OCI-LY7 (cell line): ENCODE measurements at regions not wholly inside any gene's neighbourhood (a gene's known extent, or its start where the extent isn't known, plus 50 kb on each side); places are given as distances from the start of the nearest gene placed in this dataset.
A peak's percentile ranks its signal among the peaks of the same experiment; 100 is the strongest.

Experiments
- BruUV-seq: library from RNA; stranded (reverse); fragments of 400-500 nt; replicated peaks from 2 replicates; lab custom pipeline; 2021; lab: Mats Ljungman, UMichigan
- CTCF ChIA-PET: fragments of 300-600 bp; sonication (Branson Sonifier 250); formaldehyde crosslinking; loops from one replicate; lab custom pipeline; 2022; ENCODE audit warnings: antibody characterized with exemption; ENCODE audit not compliant: unreplicated experiment; lab: Charles Lee
- POLR2A ChIA-PET: fragments of 300-600 bp; sonication (Branson Sonifier 250); formaldehyde crosslinking; loops from one replicate; lab custom pipeline; 2022; ENCODE audit warnings: antibody characterized with exemption; lab: Charles Lee
- DNase-seq: peaks from one replicate; pipeline ENCODE4 v3.0.0-alpha.2; 2015; ENCODE audit warnings: low spot score
- H2AFZ ChIP-seq: fragments of 200-600 bp; sonication (generic), shearing (Covaris generic); 2 replicates; pipeline ENCODE4 v1.6.1; 2014; ENCODE audit warnings: mild to moderate bottlenecking, antibody characterized with exemption, low read length, moderate library complexity
- H3K27ac ChIP-seq: fragments of 200-600 bp; sonication (generic); 2 replicates; pipeline ENCODE4 v1.5.1; 2014; ENCODE audit warnings: mixed run types, low read depth, mild to moderate bottlenecking, moderate library complexity, low read length, inconsistent platforms; ENCODE audit not compliant: poor library complexity, severe bottlenecking
- H3K36me3 ChIP-seq: fragments of 200-600 bp; sonication (generic); 2 replicates; pipeline ENCODE4 v1.6.1; 2014; ENCODE audit warnings: mild to moderate bottlenecking, antibody characterized with exemption, low read length, moderate library complexity, mixed read lengths; ENCODE audit not compliant: insufficient read depth
- H3K4me1 ChIP-seq: fragments of 200-600 bp; sonication (generic); 2 replicates; pipeline ENCODE4 v1.5.1; 2014; ENCODE audit warnings: mild to moderate bottlenecking, low read length; ENCODE audit not compliant: insufficient read depth, poor library complexity, severe bottlenecking
- H3K4me2 ChIP-seq: fragments of 200-600 bp; sonication (generic); 2 replicates; pipeline ENCODE4 v1.6.1; 2014; ENCODE audit warnings: mild to moderate bottlenecking, low read length
- H3K4me3 ChIP-seq: fragments of 200-600 bp; sonication (generic); 2 replicates; pipeline ENCODE4 v1.5.1; 2014; ENCODE audit warnings: mild to moderate bottlenecking, low read depth, low read length; ENCODE audit not compliant: poor library complexity, severe bottlenecking
- H3K79me2 ChIP-seq: fragments of 200-600 bp; sonication (generic); 2 replicates; pipeline ENCODE4 v1.6.1; 2016; ENCODE audit warnings: low read depth, mild to moderate bottlenecking, low read length, moderate library complexity, mixed read lengths; ENCODE audit not compliant: insufficient read depth
- H3K9me2 ChIP-seq: fragments of 200-600 bp; sonication (generic); 2 replicates; pipeline ENCODE4 v1.6.1; 2016; ENCODE audit warnings: mild to moderate bottlenecking, low read length, mixed read lengths; ENCODE audit not compliant: insufficient read depth
- H3K9me3 ChIP-seq: fragments of 200-600 bp; sonication (generic); 2 replicates; pipeline ENCODE4 v1.6.1; 2014; ENCODE audit warnings: mild to moderate bottlenecking, mixed run types, low read length, mixed read lengths
- H4K20me1 ChIP-seq: fragments of 200-600 bp; sonication (generic); 2 replicates; pipeline ENCODE4 v1.6.1; 2014; ENCODE audit warnings: mild to moderate bottlenecking, antibody characterized with exemption, low read length, moderate library complexity, mixed read lengths; ENCODE audit not compliant: insufficient read depth
- CTCF ChIP-seq: fragments of 200-600 bp; sonication (generic); conservative IDR thresholded peaks from 2 replicates; pipeline ENCODE4 v1.5.1; 2014; ENCODE audit warnings: mild to moderate bottlenecking, antibody characterized with exemption, low read length, moderate library complexity, mixed read lengths
- EZH2phosphoT487 ChIP-seq: fragments of 200-600 bp; sonication (generic); IDR thresholded peaks from 2 replicates; pipeline ENCODE4 v1.6.1; 2018; ENCODE audit warnings: low read depth, borderline replicate concordance, mild to moderate bottlenecking, mixed run types, antibody characterized with exemption, low read length, moderate library complexity, mixed read lengths
- intact Hi-C: fragments of 100-400 bp; cut with micrococcal nuclease; formaldehyde crosslinking; loops from one replicate; pipeline ENCODE4 v1.10.0; 2022; ENCODE audit not compliant: unreplicated experiment

- Histone ChIP-seq H3K9me3 (no peaks in the 10 kb centered on the region), H3K27ac (no peak overlapping the region), H2AFZ (no peak overlapping the region), H3K4me1 (no peaks in the 10 kb centered on the region), H3K79me2 (no peaks in the 10 kb centered on the region), H3K9me2 (no peaks in the 10 kb centered on the region), H3K36me3 (no peaks in the 10 kb centered on the region), H3K4me2 (no peak overlapping the region), H4K20me1 (no peaks in the 10 kb centered on the region), H3K4me3 (no peak overlapping the region)
- DNase-seq: peak; percentile 1
- TF ChIP-seq EZH2phosphoT487 (no peak), CTCF (peak; percentile 63)
- no TSS peak for BruUV-seq
- ChIA-PET POLR2A (no interaction called here), CTCF (no interaction called here)
- intact Hi-C loops: no loop called here
Measured at GRCh38 chrX:93422693-93423092, 250.7 kb downstream of the NAP1L3 start.

- ChIA-PET CTCF (no interaction called here), POLR2A (no interaction called here)
- TF ChIP-seq CTCF (no peak), EZH2phosphoT487 (no peak)
- Histone ChIP-seq H3K36me3 (no peaks in the 10 kb centered on the region), H3K4me1 (no peaks in the 10 kb centered on the region), H3K27ac (no peak overlapping the region), H3K9me2 (no peaks in the 10 kb centered on the region), H3K79me2 (no peaks in the 10 kb centered on the region), H3K4me3 (no peak overlapping the region), H3K9me3 (no peaks in the 10 kb centered on the region), H3K4me2 (no peak overlapping the region), H4K20me1 (no peaks in the 10 kb centered on the region), H2AFZ (no peak overlapping the region)
- no TSS peak for BruUV-seq
- intact Hi-C loops: no loop called here
- no peak for DNase-seq
Measured at GRCh38 chrX:93420525-93421082, 252.8 kb downstream of the NAP1L3 start.

- no peak overlapping the region for H3K4me2 ChIP-seq
- no peaks in the 10 kb centered on the region for H4K20me1 ChIP-seq
- H3K36me3 ChIP-seq: no peaks in the 10 kb centered on the region
- no peak for DNase-seq
- no peak overlapping the region for H3K4me3 ChIP-seq
- no peak overlapping the region for H2AFZ ChIP-seq
- TF ChIP-seq EZH2phosphoT487 (no peak), CTCF (no peak)
- intact Hi-C loops: no loop called here
- no peaks in the 10 kb centered on the region for H3K4me1 ChIP-seq
- ChIA-PET CTCF (no interaction called here), POLR2A (no interaction called here)
- H3K9me2 ChIP-seq: no peaks in the 10 kb centered on the region
- no peaks in the 10 kb centered on the region for H3K79me2 ChIP-seq
- no peak overlapping the region for H3K27ac ChIP-seq
- H3K9me3 ChIP-seq: no peaks in the 10 kb centered on the region
- BruUV-seq: no TSS peak
Measured at GRCh38 chrX:93420090-93420489, 253.3 kb downstream of the NAP1L3 start.
